ENCODE measurements at regions not wholly inside any gene's neighbourhood (a gene's known extent, or its start where the extent isn't known, plus 50 kb on each side); places are given as distances from the start of the nearest gene placed in this dataset.
A peak's percentile ranks its signal among the peaks of the same experiment; 100 is the strongest.

DNA sequence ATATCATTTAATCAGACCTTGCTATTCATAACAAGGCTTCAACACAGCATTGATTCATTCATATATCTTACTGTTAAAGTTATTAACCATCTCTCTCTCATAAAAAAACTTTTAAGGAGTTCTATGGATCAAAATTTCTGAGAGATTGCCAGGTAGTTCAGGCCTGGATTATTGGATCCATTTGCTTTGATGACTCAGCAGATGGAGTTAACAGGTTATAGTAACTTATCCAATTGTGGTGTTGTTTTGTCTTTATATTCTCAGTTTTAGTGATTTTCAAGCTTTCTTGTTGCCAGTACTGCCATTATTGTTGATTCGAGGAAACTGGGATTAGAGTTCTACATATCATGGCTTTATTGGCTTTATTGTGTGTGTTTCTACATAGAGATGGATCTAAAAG lies 195.7 kb upstream of the MMADHC start:
- POLR2A ChIA-PET, result interaction anchor here (0.6 kb wide), 1 partner anchor 30 kb away, joined by 3 read pairs; no protein-coding TSS in a partner anchor

More for the DNA sequence above, 195.7 kb upstream of the MMADHC start:
- Histone ChIP-seq H3K36me3 (ENCODE audit: control insufficient read depth, insufficient read depth, low read length) (no peaks in the 10 kb centered on the region), H3K27me3 (ENCODE audit: control insufficient read depth in 2 of 2, insufficient read depth in 2 of 2, low read length in 2 of 2) (no peaks in the 10 kb centered on the region), H3K27ac (ENCODE audit: extremely low read depth, low read depth, low read length) (no peak overlapping the region), H3K9me3 (replicated peaks; ENCODE audit: control insufficient read depth, insufficient read depth, low read depth, low read length) (no peaks in the 10 kb centered on the region), H3K79me2 (ENCODE audit: control insufficient read depth, insufficient read depth, low read length) (no peaks in the 10 kb centered on the region), H3K4me1 (replicated peaks in 1 of 2; ENCODE audit: control insufficient read depth in 2 of 2, insufficient read depth in 2 of 2, low read length in 2 of 2) (no peaks in the 10 kb centered on the region), H3K4me3 (no peak overlapping the region), H3K4me2 (ENCODE audit: insufficient read depth, low read length) (no peak overlapping the region), H4K20me1 (replicated peaks; ENCODE audit: control insufficient read depth, insufficient read depth, low read length) (no peaks in the 10 kb centered on the region), H2AFZ (ENCODE audit: low read depth, low read length) (no peak overlapping the region), H3K9ac (ENCODE audit: insufficient read depth in 1 of 2, low read depth in 2 of 2, low read length in 2 of 2) (no peak overlapping the region), H3K9me1 (ENCODE audit: control insufficient read depth, insufficient read depth, low read length) (no peaks in the 10 kb centered on the region)
- ATAC-seq (no peak), DNase-seq (ENCODE audit: extremely low read depth in 1 of 4, low spot score in 3 of 4) (no peak), FAIRE-seq (no peak)
- CTCF ChIA-PET (ENCODE audit: low intra/inter-chr PET ratio), result no interaction called here
- intact Hi-C loops (cut with micrococcal nuclease) (no loop called here), in situ Hi-C loops (cut with MboI) (no loop called here)
- BruUV-seq (replicated peaks), result no TSS peak
- 0% methylated on average over 1 of the region's 1 CpG for WGBS (ENCODE audit: insufficient coverage, low coverage, missing lambda C conversion rate)
- TF ChIP-seq MAFG (tag; conservative IDR thresholded peaks at IDR 0.05) (0 out of 2 replicates have a peak, but pooled peaks have one; percentile 21), MXI1 (IDR thresholded peaks at IDR 0.05; ENCODE audit: low read depth, low read length) (no peak), ZNF584 (CRISPR knock-in tag; IDR thresholded peaks at IDR 0.05; ENCODE audit: low read depth) (no peak), CHD2 (IDR thresholded peaks at IDR 0.05; ENCODE audit: low read depth, low read length) (no peak), KLF10 (CRISPR knock-in tag; IDR thresholded peaks at IDR 0.05) (no peak), C11orf30 (IDR thresholded peaks at IDR 0.05; ENCODE audit: low read depth) (peak; percentile 14; the same call in 1 of the 2 replicates)
- TF ChIP-seq, protein P1, sequence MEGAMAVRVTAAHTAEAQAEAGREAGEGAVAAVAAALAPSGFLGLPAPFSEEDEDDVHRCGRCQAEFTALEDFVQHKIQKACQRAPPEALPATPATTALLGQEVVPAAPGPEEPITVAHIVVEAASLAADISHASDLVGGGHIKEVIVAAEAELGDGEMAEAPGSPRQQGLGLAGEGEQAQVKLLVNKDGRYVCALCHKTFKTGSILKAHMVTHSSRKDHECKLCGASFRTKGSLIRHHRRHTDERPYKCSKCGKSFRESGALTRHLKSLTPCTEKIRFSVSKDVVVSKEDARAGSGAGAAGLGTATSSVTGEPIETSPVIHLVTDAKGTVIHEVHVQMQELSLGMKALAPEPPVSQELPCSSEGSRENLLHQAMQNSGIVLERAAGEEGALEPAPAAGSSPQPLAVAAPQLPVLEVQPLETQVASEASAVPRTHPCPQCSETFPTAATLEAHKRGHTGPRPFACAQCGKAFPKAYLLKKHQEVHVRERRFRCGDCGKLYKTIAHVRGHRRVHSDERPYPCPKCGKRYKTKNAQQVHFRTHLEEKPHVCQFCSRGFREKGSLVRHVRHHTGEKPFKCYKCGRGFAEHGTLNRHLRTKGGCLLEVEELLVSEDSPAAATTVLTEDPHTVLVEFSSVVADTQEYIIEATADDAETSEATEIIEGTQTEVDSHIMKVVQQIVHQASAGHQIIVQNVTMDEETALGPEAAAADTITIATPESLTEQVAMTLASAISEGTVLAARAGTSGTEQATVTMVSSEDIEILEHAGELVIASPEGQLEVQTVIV (CRISPR knock-in tag; IDR thresholded peaks at IDR 0.05; ENCODE audit: borderline replicate concordance), result no peak

Measured in K562 (cell line).